ENCODE measurements at regions not wholly inside any gene's neighbourhood (a gene's known extent, or its start where the extent isn't known, plus 50 kb on each side); places are given as distances from the start of the nearest gene placed in this dataset.

DNA sequence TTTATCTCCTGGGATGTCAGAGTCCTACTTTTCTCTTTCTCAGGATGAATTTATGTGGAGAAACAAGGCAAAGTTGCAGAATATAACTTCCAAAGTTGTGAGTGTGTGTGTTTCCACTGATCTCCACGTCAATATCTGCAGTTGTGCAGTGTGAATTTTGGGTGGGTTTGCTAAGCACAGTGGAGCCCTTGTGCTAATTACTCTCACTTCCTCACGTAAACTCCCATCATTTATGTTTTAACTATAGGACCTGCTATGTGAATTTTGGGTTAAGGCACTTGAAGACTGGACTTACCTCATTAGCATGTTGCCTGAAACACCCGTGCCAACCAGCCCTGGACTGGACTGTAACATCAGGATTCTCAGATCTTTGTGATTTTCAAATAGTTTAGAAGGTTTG lies 51.9 kb upstream of the NPVF start:
- no peak for TF ChIP-seq EZH2 (IDR thresholded peaks at IDR 0.05; ENCODE audit: low read depth)
- TF ChIP-seq, protein P1, sequence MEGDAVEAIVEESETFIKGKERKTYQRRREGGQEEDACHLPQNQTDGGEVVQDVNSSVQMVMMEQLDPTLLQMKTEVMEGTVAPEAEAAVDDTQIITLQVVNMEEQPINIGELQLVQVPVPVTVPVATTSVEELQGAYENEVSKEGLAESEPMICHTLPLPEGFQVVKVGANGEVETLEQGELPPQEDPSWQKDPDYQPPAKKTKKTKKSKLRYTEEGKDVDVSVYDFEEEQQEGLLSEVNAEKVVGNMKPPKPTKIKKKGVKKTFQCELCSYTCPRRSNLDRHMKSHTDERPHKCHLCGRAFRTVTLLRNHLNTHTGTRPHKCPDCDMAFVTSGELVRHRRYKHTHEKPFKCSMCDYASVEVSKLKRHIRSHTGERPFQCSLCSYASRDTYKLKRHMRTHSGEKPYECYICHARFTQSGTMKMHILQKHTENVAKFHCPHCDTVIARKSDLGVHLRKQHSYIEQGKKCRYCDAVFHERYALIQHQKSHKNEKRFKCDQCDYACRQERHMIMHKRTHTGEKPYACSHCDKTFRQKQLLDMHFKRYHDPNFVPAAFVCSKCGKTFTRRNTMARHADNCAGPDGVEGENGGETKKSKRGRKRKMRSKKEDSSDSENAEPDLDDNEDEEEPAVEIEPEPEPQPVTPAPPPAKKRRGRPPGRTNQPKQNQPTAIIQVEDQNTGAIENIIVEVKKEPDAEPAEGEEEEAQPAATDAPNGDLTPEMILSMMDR (conservative IDR thresholded peaks at IDR 0.05) = no peak
